GM12878 (cell line): ENCODE measurements at regions not wholly inside any gene's neighbourhood (a gene's known extent, or its start where the extent isn't known, plus 50 kb on each side); places are given as distances from the start of the nearest gene placed in this dataset.

ENCODE experiments used
- ATAC-seq: fragments of 200-7000 bp; cut with Tn5 transposase; 3 replicates; pipeline ENCODE4 v1.9.1; 2020; ENCODE audit warnings: mild to moderate bottlenecking, moderate library complexity
- BruUV-seq: library from RNA; stranded (reverse); fragments of 400-500 nt; replicated peaks from 2 replicates; lab custom pipeline; 2021; lab: Mats Ljungman, UMichigan
- CTCF ChIA-PET: fragments of 300-600 bp; sonication (Branson Sonifier 250); formaldehyde crosslinking; extraction: SDS; loops from one replicate; lab custom pipeline; 2021; ENCODE audit warnings: inconsistent platforms; lab: Yijun Ruan, JAX
- POLR2A ChIA-PET: fragments of 350-600 bp; formaldehyde crosslinking; extraction: SDS; loops from one replicate; lab custom pipeline; 2021; ENCODE audit warnings: inconsistent platforms; lab: Charles Lee
- RAD21 ChIA-PET: fragments of 300-600 bp; sonication (Branson Sonifier 250); formaldehyde crosslinking; loops from one replicate; lab custom pipeline; 2023; ENCODE audit warnings: antibody characterized with exemption; ENCODE audit not compliant: unreplicated experiment; lab: Charles Lee
- SMC1A ChIA-PET: fragments of 300-600 bp; sonication (Branson Sonifier 250); formaldehyde crosslinking; loops from one replicate; lab custom pipeline; 2023; ENCODE audit not compliant: unreplicated experiment, uncharacterized antibody; lab: Charles Lee
- DNase-seq: peaks from one replicate; pipeline ENCODE4 v3.0.0-alpha.2; 2011; ENCODE audit warnings: low read depth, low spot score
- FAIRE-seq: peaks from 3 replicates; lab custom pipeline; 2011; peaks lifted over from hg19 to GRCh38; lab: Jason Lieb, UNC
- H2AFZ ChIP-seq: 2 replicates; pipeline ENCODE4 v1.6.0; 2011; ENCODE audit warnings: low read depth, low read length, control low read depth; ENCODE audit not compliant: control insufficient read depth
- H3K27ac ChIP-seq: 2 replicates; pipeline ENCODE4 v1.5.1; 2011; ENCODE audit warnings: control low read depth; ENCODE audit not compliant: control insufficient read depth, insufficient read depth
- H3K27me3 ChIP-seq, 2 experiments: replicated peaks in 1 of 2; 2 replicates each; pipeline versions ENCODE4 v1.6.0 to v1.6.1; 2011; ENCODE audit warnings: low read length in 1 of 2; ENCODE audit not compliant: control insufficient read depth in 2 of 2, insufficient read depth in 2 of 2
- H3K36me3 ChIP-seq, 2 experiments: 2 replicates each; pipeline ENCODE4 v1.5.1; 2011; ENCODE audit warnings: low read length in 1 of 2; ENCODE audit not compliant: control insufficient read depth in 2 of 2, insufficient read depth in 2 of 2
- H3K4me1 ChIP-seq: 2 replicates; pipeline ENCODE4 v1.6.1; 2011; ENCODE audit warnings: mild to moderate bottlenecking, low read length, moderate library complexity, mixed read lengths; ENCODE audit not compliant: control insufficient read depth, insufficient read depth
- H3K4me2 ChIP-seq: 2 replicates; pipeline ENCODE4 v1.6.0; 2011; ENCODE audit warnings: control low read depth; ENCODE audit not compliant: control insufficient read depth, insufficient read depth
- H3K4me3 ChIP-seq: fragments of 200-600 bp; sonication (generic); 2 replicates; pipeline ENCODE4 v1.5.1; 2016
- H3K79me2 ChIP-seq: 2 replicates; pipeline ENCODE4 v1.6.0; 2011; ENCODE audit warnings: low read length; ENCODE audit not compliant: control insufficient read depth, insufficient read depth
- H3K9ac ChIP-seq: 2 replicates; pipeline ENCODE4 v1.8.0; 2011; ENCODE audit warnings: low read length, control low read depth, mixed read lengths; ENCODE audit not compliant: control insufficient read depth, insufficient read depth
- H3K9me3 ChIP-seq: replicated peaks from 3 replicates; pipeline ENCODE4 v1.5.1; 2011; ENCODE audit warnings: mild to moderate bottlenecking, low read length; ENCODE audit not compliant: control insufficient read depth, insufficient read depth
- H4K20me1 ChIP-seq: 2 replicates; pipeline ENCODE4 v1.6.0; 2011; ENCODE audit not compliant: control insufficient read depth, insufficient read depth
- JUNB ChIP-seq: IDR thresholded peaks from 2 replicates; pipeline ENCODE4 v1.6.1; 2016; ENCODE audit warnings: antibody characterized with exemption, mild to moderate bottlenecking
- KLF5 ChIP-seq: fragments of 450-650 bp; IDR thresholded peaks from 2 replicates; pipeline ENCODE4 v1.6.1; 2014; ENCODE audit warnings: mild to moderate bottlenecking; ENCODE audit not compliant: partially characterized antibody
- MXI1 ChIP-seq: fragments of 150-350 bp; IDR thresholded peaks from 2 replicates; pipeline ENCODE4 v1.6.1; 2011; ENCODE audit warnings: low read depth, mild to moderate bottlenecking, inconsistent platforms, low read length, improper control_type of control experiment
- NFYA ChIP-seq: IDR thresholded peaks from 2 replicates; pipeline ENCODE4 v1.6.1; 2011; ENCODE audit warnings: low read depth, mild to moderate bottlenecking, low read length, improper control_type of control experiment, borderline replicate concordance
- POLR2AphosphoS5 ChIP-seq: IDR thresholded peaks from 2 replicates; pipeline ENCODE4 v1.6.1; 2011; ENCODE audit warnings: mild to moderate bottlenecking, low read length, inconsistent platforms
- SKIL ChIP-seq: fragments of 450-650 bp; IDR thresholded peaks from 2 replicates; pipeline ENCODE4 v1.6.1; 2017; ENCODE audit warnings: mild to moderate bottlenecking, low read depth, inconsistent platforms; ENCODE audit not compliant: poor library complexity, severe bottlenecking
- SREBF1 ChIP-seq: IDR thresholded peaks from 2 replicates; pipeline ENCODE4 v1.6.1; 2012; ENCODE audit warnings: mild to moderate bottlenecking, low read length
- SRF ChIP-seq, 2 experiments: IDR thresholded peaks; 2 replicates each; pipeline ENCODE4 v1.6.1; 2011; ENCODE audit warnings: low read depth in 2 of 2, low read length in 2 of 2, mild to moderate bottlenecking in 1 of 2, moderate library complexity in 1 of 2
- WRNIP1 ChIP-seq: IDR thresholded peaks from 2 replicates; pipeline ENCODE4 v1.6.1; 2011; ENCODE audit warnings: low read depth, low read length, improper control_type of control experiment, borderline replicate concordance
- WGBS: methylation state at CpG from one replicate; pipeline ENCODE4 v1.1.6; 2016; ENCODE audit warnings: low lambda C conversion rate; ENCODE audit not compliant: insufficient replicate concordance, insufficient coverage; ENCODE audit errors: missing lambda C conversion rate; 5-methylcytosine and 5-hydroxymethylcytosine counted together
- in situ Hi-C: fragments of 300-500 bp; cut with MboI; formaldehyde crosslinking; loops from 9 replicates; pipeline ENCODE4 v1.14.3; 2018; ENCODE audit warnings: mixed read lengths
- intact Hi-C: fragments of 100-400 bp; cut with micrococcal nuclease; formaldehyde crosslinking; loops from one replicate; pipeline ENCODE4 v1.14.2; 2022; ENCODE audit not compliant: unreplicated experiment
- TF ChIP-seq, protein P1 (sequence below): fragments of 450-650 bp; IDR thresholded peaks from 2 replicates; pipeline ENCODE4 v1.6.1; 2018; ENCODE audit warnings: mild to moderate bottlenecking, low read depth, moderate library complexity; ENCODE audit not compliant: partially characterized antibody
- TF ChIP-seq, protein P2 (sequence below): fragments of 450-650 bp; IDR thresholded peaks from 2 replicates; pipeline ENCODE4 v1.6.1; 2016; ENCODE audit warnings: mild to moderate bottlenecking
- TF ChIP-seq, protein P3 (sequence below): IDR thresholded peaks from 2 replicates; pipeline ENCODE4 v1.6.1; 2011; ENCODE audit warnings: low read depth, low read length, improper control_type of control experiment, borderline replicate concordance

- TF ChIP-seq, protein P1, sequence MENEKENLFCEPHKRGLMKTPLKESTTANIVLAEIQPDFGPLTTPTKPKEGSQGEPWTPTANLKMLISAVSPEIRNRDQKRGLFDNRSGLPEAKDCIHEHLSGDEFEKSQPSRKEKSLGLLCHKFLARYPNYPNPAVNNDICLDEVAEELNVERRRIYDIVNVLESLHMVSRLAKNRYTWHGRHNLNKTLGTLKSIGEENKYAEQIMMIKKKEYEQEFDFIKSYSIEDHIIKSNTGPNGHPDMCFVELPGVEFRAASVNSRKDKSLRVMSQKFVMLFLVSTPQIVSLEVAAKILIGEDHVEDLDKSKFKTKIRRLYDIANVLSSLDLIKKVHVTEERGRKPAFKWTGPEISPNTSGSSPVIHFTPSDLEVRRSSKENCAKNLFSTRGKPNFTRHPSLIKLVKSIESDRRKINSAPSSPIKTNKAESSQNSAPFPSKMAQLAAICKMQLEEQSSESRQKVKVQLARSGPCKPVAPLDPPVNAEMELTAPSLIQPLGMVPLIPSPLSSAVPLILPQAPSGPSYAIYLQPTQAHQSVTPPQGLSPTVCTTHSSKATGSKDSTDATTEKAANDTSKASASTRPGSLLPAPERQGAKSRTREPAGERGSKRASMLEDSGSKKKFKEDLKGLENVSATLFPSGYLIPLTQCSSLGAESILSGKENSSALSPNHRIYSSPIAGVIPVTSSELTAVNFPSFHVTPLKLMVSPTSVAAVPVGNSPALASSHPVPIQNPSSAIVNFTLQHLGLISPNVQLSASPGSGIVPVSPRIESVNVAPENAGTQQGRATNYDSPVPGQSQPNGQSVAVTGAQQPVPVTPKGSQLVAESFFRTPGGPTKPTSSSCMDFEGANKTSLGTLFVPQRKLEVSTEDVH, result no peak
Observed at GRCh38 chr9:108239696-108240321, 616.0 kb downstream of the ACTL7B start (continued).

DNA sequence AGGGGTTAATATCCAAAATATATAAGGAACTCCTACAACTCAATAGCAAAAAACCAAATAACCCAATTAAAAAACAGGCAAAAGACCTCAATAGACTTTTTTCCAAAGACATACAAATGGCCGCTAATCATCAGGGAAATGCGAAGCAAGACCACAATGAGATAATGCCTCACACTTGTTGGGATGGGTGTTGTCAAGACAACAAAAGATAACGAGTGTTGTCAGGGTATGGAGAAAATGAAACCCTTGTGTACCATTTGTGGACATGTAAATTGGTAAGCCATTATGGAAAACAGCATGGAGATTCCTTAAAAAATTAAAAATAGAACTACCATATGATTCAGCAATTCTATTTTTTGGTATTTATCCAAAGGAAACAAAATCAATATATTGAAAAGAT, 620.2 kb downstream of the ACTL7B start:
- H3K9me3 ChIP-seq, result no peaks in the 10 kb centered on the region
- FAIRE-seq (no peak), DNase-seq (no peak), ATAC-seq (no peak)
- H4K20me1 ChIP-seq, result no peaks in the 10 kb centered on the region
- H3K4me2 ChIP-seq, result no peak overlapping the region
- no peak overlapping the region for H3K27ac ChIP-seq
- no peaks in the 10 kb centered on the region for H3K36me3 ChIP-seq
- no peaks in the 10 kb centered on the region for H3K27me3 ChIP-seq
- WGBS, result 59% methylated on average over 3 of the region's 3 CpGs
- no peaks in the 10 kb centered on the region for H3K79me2 ChIP-seq
- no peak overlapping the region for H3K4me3 ChIP-seq
- no peak overlapping the region for H2AFZ ChIP-seq
- BruUV-seq, result no TSS peak
- ChIA-PET RAD21 (no interaction called here), SMC1A (no interaction called here), CTCF (no interaction called here), POLR2A (no interaction called here)
- H3K9ac ChIP-seq, result no peak overlapping the region
- in situ Hi-C loops (no loop called here), intact Hi-C loops (no loop called here)
- H3K4me1 ChIP-seq, result no peaks in the 10 kb centered on the region
- TF ChIP-seq, protein P2, sequence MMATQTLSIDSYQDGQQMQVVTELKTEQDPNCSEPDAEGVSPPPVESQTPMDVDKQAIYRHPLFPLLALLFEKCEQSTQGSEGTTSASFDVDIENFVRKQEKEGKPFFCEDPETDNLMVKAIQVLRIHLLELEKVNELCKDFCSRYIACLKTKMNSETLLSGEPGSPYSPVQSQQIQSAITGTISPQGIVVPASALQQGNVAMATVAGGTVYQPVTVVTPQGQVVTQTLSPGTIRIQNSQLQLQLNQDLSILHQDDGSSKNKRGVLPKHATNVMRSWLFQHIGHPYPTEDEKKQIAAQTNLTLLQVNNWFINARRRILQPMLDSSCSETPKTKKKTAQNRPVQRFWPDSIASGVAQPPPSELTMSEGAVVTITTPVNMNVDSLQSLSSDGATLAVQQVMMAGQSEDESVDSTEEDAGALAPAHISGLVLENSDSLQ, result no peak
- TF ChIP-seq SRF (IDR thresholded peaks at IDR 0.05; ENCODE audit: low read depth in 2 of 2, low read length in 2 of 2) (no peak), SKIL (no peak), JUNB (no peak), POLR2AphosphoS5 (no peak), MXI1 (no peak), KLF5 (no peak), WRNIP1 (no peak), NFYA (no peak), SREBF1 (no peak)
- TF ChIP-seq, protein P1, result no peak
- TF ChIP-seq, protein P3, sequence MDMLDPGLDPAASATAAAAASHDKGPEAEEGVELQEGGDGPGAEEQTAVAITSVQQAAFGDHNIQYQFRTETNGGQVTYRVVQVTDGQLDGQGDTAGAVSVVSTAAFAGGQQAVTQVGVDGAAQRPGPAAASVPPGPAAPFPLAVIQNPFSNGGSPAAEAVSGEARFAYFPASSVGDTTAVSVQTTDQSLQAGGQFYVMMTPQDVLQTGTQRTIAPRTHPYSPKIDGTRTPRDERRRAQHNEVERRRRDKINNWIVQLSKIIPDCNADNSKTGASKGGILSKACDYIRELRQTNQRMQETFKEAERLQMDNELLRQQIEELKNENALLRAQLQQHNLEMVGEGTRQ, result no peak
